VCaP (cell line): ENCODE measurements at regions not wholly inside any gene's neighbourhood (a gene's known extent, or its start where the extent isn't known, plus 50 kb on each side); places are given as distances from the start of the nearest gene placed in this dataset.

Experiments
- H3K27ac ChIP-seq: fragments of 450-650 bp; 2 replicates; pipeline ENCODE4 v1.5.1; 2017
- CTCF ChIP-seq: fragments of 450-650 bp; conservative IDR thresholded peaks from 2 replicates; pipeline ENCODE4 v1.5.1; 2017; ENCODE audit warnings: mild to moderate bottlenecking, moderate library complexity

- H3K27ac ChIP-seq = no peak overlapping the region
- TF ChIP-seq CTCF = no peak
Measured at GRCh38 chr6:92231171-92231701, 1188.1 kb downstream of the EPHA7 start.

GRCh38 chr6:92219987-92220386 lies 1199.4 kb downstream of the EPHA7 start:
- H3K27ac ChIP-seq = peak overlapping the region; percentile 30; the same call in 1 of the 2 replicates

- H3K27ac ChIP-seq = no peak overlapping the region
- no peak for TF ChIP-seq CTCF
Measured at GRCh38 chr6:92216717-92217116, 1202.6 kb downstream of the EPHA7 start.

GRCh38 chr6:92201618-92202017 lies 1217.7 kb downstream of the EPHA7 start:
- TF ChIP-seq CTCF = no peak
- no peak overlapping the region for H3K27ac ChIP-seq

GRCh38 chr6:92196325-92196724 lies 1223.0 kb downstream of the EPHA7 start:
- TF ChIP-seq CTCF = no peak
- H3K27ac ChIP-seq = no peak overlapping the region

GRCh38 chr6:92195796-92196195 lies 1223.6 kb downstream of the EPHA7 start:
- TF ChIP-seq CTCF = no peak
- no peak overlapping the region for H3K27ac ChIP-seq

- TF ChIP-seq CTCF = no peak
- H3K27ac ChIP-seq = no peak overlapping the region
Measured at GRCh38 chr6:92188016-92188415, 1231.3 kb downstream of the EPHA7 start.

GRCh38 chr6:92184933-92185332 lies 1234.4 kb downstream of the EPHA7 start:
- no peak for TF ChIP-seq CTCF
- H3K27ac ChIP-seq = no peak overlapping the region
